ENCODE measurements at regions not wholly inside any gene's neighbourhood (a gene's known extent, or its start where the extent isn't known, plus 50 kb on each side); places are given as distances from the start of the nearest gene placed in this dataset.

- no peaks in the 10 kb centered on the region; a peak in 1 of 5 replicates for H3K27me3 ChIP-seq (ENCODE audit: control insufficient read depth in 1 of 2, insufficient read depth in 2 of 2, low read length in 2 of 2)
- no peak for ATAC-seq
- no peak for FAIRE-seq
- no peaks in the 10 kb centered on the region for H3K9me3 ChIP-seq (ENCODE audit: low read length)
- H3K9ac ChIP-seq (ENCODE audit: insufficient read depth, low read depth, low read length): no peak overlapping the region
- intact Hi-C loops (cut with micrococcal nuclease; ENCODE audit: unreplicated experiment): no loop called here
- no peaks in the 10 kb centered on the region for H3K79me2 ChIP-seq (ENCODE audit: insufficient read depth, low read length)
- ChIA-PET POLR2A (no interaction called here), CTCF (ENCODE audit: low intra/inter-chr PET ratio, low total read pairs) (no interaction called here)
- no TSS peak for BruUV-seq (replicated peaks)
- H3K4me1 ChIP-seq (ENCODE audit: insufficient read depth, low read length): peaks cover 10% of the 10 kb centered on the region
- no peaks in the 10 kb centered on the region for H3K36me3 ChIP-seq (replicated peaks in 1 of 2; ENCODE audit: control insufficient read depth in 1 of 2, insufficient read depth in 2 of 2, low read length in 2 of 2)
- 0% methylated on average over 1 of the region's 1 CpG for WGBS (ENCODE audit: low lambda C conversion rate)
- H4K20me1 ChIP-seq (ENCODE audit: insufficient read depth, low read length): no peaks in the 10 kb centered on the region
- H3K4me3 ChIP-seq (replicated peaks in 1 of 3; ENCODE audit: insufficient read depth in 1 of 3, low read depth in 2 of 3, low read length in 3 of 3): no peak overlapping the region
- H2AFZ ChIP-seq (ENCODE audit: low read length): no peak overlapping the region
- H3K27ac ChIP-seq (ENCODE audit: extremely low read length, insufficient read depth, low read length): no peak overlapping the region
- DNase-seq (ENCODE audit: low spot score): no peak
- no peak overlapping the region for H3K4me2 ChIP-seq (ENCODE audit: low read depth, low read length)
- in situ Hi-C loops (cut with HindIII; ENCODE audit: extremely low pct_ligation_motif_present, low pct_unique_long_range_greater_than_20kb): no loop called here
- no peak for TF ChIP-seq GLMP (CRISPR knock-in tag; IDR thresholded peaks at IDR 0.05; ENCODE audit: borderline replicate concordance)
- TF ChIP-seq ZNF782 (CRISPR knock-in tag; IDR thresholded peaks at IDR 0.05; ENCODE audit: borderline replicate concordance): no peak
- no peak for TF ChIP-seq SMAD3 (CRISPR knock-in tag; IDR thresholded peaks at IDR 0.05)
- TF ChIP-seq MED1 (CRISPR knock-in tag; IDR thresholded peaks at IDR 0.05): no peak
- no peak for TF ChIP-seq KDM4B (CRISPR knock-in tag; IDR thresholded peaks at IDR 0.05)
- TF ChIP-seq ONECUT2 (CRISPR knock-in tag; IDR thresholded peaks at IDR 0.05): no peak
- TF ChIP-seq KDM6A (CRISPR knock-in tag; IDR thresholded peaks at IDR 0.05; ENCODE audit: low read depth): no peak
- no peak for TF ChIP-seq ATF5 (CRISPR knock-in tag; IDR thresholded peaks at IDR 0.05; ENCODE audit: low read depth)
- TF ChIP-seq ZNF24 (IDR thresholded peaks at IDR 0.05): no peak
- TF ChIP-seq KLF15 (CRISPR knock-in tag; IDR thresholded peaks at IDR 0.05; ENCODE audit: borderline replicate concordance): no peak
- TF ChIP-seq ZZZ3 (CRISPR knock-in tag; IDR thresholded peaks at IDR 0.05; ENCODE audit: borderline replicate concordance): no peak
- no peak for TF ChIP-seq ZNF770 (CRISPR knock-in tag; IDR thresholded peaks at IDR 0.05)
- no peak for TF ChIP-seq TFDP2 (CRISPR knock-in tag; IDR thresholded peaks at IDR 0.05)
- no peak for TF ChIP-seq ARNT (IDR thresholded peaks at IDR 0.05)
- no peak for TF ChIP-seq MLXIP (CRISPR knock-in tag; IDR thresholded peaks at IDR 0.05; ENCODE audit: borderline replicate concordance)
- TF ChIP-seq LRRFIP1 (CRISPR knock-in tag; conservative IDR thresholded peaks at IDR 0.05): no peak
These were observed 167.0 kb upstream of the CCN2 start for GRCh38 chr6:132118144-132118543.

Data from HepG2 (cell line).